Non-pigmented ciliary epithelial cell (primary cell): ENCODE measurements at regions not wholly inside any gene's neighbourhood (a gene's known extent, or its start where the extent isn't known, plus 50 kb on each side); places are given as distances from the start of the nearest gene placed in this dataset.
A peak's percentile ranks its signal among the peaks of the same experiment; 100 is the strongest.
"Not testable (repeated sequence)": the region's sequence is repeated elsewhere in the genome, so short reads cannot be mapped to it uniquely, and the experiment has no call there.

ENCODE experiments used
- DNase-seq: peaks from one replicate; pipeline ENCODE4 v3.0.0-alpha.2; 2010; ENCODE audit warnings: low read depth

DNA sequence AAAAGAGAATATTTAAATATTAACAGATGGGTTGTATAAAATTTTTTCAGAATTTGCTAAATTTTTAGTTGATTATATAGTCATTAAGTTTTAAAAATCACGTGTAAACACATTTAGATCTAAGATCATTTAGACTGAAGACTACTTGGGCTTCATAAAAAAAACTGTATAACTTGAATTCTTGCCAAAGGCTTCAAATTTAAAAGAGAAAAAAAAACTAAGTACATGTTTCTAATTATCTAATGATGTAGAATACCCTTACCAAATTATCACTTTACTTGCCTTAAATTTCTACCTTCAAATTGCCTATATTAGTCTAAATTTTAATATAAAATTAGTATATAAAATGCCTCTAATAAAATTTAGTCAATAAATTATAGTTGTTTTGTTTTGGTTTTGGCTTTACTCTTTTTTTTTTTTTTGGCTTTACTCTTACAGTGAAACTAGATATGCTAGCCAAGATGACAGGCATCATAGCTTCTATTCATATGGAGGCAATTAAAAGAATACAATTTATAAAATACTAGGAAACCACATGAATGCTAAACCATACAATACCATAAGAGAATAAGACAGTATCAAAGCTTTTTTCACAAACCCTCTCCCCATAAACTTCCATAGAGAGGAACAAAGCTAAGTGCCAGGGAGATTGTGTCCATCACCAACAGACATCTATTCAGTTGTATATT is 183.1 kb upstream of the KCNMB2 start:
- no peak for DNase-seq

- no peak for DNase-seq
Observed at GRCh38 chr3:178359728-178360127, 176.5 kb upstream of the KCNMB2 start.

- DNase-seq: not testable (repeated sequence)
Observed at GRCh38 chr3:178363048-178363447, 173.2 kb upstream of the KCNMB2 start.

DNA sequence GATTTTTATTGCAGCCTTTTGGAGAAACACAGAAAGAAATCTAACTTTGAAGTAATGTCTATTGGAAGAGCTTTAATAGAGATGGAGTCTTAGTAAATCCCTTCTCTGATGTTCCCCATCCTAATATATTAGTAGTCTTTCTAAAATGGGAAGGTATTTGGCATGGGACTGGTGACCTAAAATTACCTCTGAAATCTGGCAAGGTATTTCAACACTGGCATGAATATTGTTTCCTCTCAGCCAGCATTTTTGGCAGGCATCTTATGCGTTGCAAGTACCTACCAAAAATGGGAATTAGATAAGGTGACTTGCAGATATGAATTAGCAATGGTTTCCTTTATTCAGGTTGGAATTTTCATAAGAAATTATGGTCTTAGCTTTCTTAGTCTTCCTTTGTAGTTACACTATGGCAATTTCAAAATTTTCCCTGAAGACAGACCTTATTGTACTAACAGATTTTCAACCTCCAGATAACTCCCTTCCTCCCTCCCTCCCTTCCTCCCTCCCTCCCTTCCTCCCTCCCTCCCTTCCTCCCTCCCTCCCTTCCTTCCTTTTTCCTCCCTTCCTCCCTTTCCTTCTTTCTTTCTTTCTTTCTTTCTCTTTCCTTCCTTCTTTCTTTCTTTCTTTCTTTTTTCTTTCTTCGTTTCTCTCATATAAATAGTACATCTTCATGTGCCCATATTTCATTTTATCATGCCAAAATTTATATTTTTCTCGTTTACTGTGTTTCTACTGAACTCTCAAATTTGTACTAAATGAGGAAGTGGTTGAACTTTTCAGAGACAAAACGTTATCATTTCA is 168.2 kb upstream of the KCNMB2 start:
- no peak for DNase-seq

DNA sequence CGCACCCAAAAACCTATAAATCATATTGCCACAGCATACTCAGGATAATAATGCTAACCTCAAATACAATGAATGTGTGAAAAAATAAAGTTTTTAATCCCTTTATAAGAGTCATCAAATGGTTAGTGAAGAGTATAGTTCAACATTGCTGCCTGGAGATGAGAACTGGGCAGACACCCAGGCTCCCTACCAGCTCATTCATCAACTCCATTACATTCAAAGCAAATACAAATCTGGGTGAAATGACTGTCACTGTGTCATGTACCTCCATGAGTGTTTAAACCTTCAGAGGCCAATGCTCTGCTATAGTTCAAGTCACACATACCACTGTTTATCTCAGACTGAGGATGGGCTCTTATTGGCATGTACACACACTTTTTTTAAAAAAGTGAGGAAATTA is 167.2 kb upstream of the KCNMB2 start:
- DNase-seq: no peak

DNA sequence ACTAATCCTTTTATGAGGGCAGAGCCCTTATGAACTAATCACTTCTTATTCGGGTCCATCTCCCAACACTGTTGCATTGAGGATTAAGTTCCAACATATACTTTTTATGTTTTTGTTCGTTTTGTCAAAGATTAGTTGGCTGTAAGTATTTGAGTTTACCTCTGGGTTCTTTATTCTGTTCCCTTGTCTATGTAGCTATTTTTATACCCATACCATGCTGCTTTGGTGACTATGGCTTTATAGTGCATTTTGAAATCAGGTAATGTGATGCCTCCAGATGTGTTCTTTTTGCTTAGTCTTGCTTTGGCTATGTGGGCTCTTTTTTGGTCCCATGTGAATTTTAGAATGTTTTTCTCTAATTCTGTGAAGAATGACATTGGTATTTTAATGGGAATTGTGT is 166.4 kb upstream of the KCNMB2 start:
- DNase-seq: no peak

DNA sequence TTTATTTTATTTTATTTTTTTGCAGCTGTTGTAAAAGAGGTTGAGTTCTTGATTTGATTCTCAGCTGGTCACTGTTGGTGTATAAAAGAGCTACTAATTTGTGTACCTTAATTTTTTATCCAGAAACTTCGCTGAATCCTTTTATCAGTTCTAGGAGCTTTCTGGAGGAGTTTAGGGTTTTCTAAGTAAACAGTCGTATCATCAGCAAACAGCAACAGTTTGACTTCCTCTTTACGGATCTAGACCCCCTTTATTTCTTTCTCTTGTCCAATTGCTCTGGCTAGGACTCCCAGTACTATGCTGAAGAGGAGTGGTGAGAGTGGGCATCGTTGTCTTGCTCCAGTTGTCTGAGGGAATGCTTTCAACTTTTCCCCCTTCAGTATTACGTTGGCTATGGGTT is 165.8 kb upstream of the KCNMB2 start:
- DNase-seq: no peak

DNA sequence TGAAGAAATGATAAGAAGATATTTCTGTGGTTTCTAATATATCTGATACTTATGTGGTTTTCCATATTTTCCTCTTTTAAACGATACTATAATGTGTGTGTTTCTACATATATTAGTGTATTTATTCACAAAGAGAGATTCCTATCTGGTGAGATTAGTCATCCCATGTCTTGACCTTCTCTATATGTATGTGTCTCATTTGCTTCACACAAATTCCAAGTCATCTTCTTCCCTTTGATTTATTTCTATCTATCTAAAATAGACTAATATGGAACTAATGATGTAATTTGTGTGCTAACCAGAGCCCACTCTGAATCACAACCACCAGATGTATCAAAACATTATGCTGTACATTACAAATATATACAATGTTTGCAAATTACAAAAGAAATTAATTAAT is 154.7 kb upstream of the KCNMB2 start:
- DNase-seq: no peak

DNA sequence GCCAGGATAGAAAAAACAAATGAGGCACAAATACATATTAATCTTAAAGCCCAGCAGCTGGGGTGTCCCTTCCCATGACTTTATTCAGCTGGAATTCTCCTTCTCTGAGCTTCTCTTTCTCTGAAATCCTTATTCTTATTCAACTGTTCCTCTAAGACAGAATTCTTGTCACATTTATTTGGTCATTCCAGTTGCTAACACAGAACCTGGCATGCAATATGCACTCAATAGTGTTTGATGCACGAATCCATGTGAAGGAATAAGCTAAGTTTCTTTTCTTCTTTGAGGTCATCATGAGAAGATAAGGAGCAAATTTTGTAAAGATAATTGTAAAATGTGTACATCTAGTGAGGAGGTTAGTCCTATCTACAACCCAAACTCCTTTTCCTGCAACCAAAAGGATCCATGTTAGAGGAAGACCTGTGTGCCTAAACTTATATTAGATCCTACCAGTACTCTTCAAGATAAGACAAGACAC is 154.2 kb upstream of the KCNMB2 start:
- no peak for DNase-seq

DNA sequence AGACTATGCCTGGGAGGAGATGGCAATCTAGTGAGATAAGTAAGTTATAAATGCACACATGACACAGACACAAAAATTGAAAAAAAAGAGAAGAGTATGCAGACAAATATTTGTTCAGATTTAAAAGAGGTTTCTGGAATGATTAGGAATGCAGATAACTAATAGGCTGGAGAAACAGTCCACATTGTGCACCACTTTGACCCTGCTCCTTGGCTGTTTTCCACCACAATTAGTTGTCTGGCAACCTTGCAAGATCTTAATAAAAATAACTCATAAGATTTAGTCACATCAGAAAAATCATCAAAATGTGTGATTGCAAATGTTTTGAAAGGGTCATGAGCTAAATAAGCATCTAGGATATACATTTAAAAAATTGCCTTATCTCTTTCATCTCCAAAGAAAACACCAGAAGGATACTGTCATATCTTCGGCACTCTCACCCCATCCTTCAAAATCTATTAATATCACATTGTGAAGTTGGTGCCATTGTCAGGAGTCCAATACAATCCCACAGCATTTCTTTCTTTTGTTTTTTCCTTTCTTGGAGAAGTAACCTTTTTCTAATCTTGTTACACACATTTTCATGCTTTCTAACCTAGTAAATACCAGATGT is 153.7 kb upstream of the KCNMB2 start:
- peak; percentile 97 for DNase-seq

DNA sequence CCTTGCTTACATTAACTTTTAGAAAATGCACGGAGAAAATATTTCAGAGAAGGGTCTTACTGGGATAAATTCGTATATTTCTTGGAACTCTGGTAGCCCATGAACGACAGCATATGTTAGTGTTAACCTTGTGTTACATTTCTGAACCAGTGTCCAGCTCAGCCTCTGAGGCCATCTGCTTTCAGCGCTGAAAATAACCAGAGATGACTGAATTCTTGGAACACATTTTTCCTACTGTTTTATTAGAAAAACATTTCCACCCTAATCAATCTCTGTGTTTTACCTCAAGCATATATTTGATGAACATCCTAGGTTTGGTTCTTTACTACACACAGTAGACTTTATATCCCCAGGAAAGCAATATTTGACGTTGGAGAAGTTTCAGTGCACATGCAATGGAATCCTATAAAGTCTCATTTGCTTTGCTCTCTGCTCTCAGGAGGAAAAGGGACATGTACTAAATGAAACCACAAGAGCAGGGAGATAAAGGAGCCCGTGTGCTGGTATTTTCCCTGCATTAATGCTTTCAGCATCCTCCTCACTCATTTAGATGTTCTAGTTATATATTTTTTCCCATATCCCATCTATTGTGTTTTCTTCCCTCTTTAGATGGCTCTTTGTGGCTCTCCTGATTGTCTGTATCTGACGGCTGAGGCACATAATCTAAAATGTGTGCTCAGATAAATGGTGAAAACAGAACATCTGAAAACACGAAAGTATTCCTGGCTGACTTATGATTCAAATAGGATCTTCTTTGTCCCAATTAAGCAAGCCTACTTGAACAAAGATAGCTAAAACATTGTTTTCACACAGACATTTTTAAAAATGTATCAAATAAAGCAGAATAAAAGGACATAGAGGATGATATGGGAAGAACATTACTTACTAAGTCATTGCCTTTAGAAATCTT is 151.7 kb upstream of the KCNMB2 start:
- no peak for DNase-seq

GRCh38 chr3:178385280-178385952 is 150.8 kb upstream of the KCNMB2 start:
- DNase-seq: no peak

DNA sequence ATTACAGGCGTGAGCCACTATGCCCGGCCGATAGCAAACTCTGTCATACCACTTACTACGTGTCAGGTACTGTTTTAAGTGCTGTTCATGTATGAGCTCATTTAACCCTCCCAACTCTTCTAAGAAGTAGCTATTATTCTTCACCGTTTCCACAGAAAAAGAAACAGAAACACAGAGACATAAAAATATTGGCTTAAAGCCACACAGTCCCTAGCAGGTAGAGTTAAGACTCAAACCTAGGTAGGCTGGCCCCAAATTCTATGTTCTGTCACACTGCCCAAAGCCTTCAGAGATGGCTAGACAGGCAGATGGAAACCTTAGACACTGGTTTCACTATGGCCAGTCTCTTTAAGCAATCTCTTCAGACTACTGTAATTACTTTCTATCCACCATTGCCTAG is 149.8 kb upstream of the KCNMB2 start:
- DNase-seq: no peak

GRCh38 chr3:178386880-178387279 is 149.4 kb upstream of the KCNMB2 start:
- DNase-seq: no peak

GRCh38 chr3:178388473-178388872 is 147.8 kb upstream of the KCNMB2 start:
- no peak for DNase-seq

DNA sequence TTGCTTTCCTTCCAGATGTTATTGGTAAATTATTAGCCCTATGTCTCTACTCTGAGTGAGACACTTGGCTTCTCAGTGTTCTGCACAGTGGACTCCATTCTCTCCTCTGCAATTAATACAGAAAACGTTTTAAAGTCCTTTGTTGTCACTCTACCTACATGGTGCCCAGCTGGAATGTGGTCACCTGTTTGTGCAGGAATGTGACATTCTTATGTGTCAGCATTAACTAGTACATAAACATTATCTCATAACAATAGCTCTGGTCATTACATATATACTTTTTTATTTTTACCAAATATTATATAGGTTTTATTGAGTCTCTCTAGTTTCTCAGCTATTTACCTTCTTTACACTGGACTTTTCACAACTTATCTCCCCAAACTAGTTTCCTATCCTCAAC is 147.0 kb upstream of the KCNMB2 start:
- no peak for DNase-seq

- no peak for DNase-seq
Observed at GRCh38 chr3:178392511-178392926, 143.7 kb upstream of the KCNMB2 start.

- DNase-seq: no peak
Observed at GRCh38 chr3:178393146-178393545, 143.1 kb upstream of the KCNMB2 start.

DNA sequence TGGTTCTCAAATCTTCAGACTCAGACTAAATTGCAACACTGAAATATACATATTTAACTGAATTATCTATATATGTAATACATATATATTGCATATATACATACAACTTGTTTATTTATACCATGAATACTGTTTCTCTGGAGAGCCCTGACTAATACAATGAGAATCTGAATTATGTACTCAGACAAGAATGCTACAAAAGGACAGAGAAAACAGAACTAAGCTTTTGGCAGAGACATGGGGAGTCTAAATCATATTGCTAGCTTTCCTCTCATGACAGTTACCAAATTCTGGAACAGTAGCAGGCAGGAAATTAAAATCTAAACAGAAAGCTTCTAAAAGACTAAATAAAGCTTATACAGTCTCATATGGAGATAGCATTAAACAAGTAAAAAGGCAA is 142.4 kb upstream of the KCNMB2 start:
- DNase-seq: no peak

- no peak for DNase-seq
Observed at GRCh38 chr3:178396318-178396717, 139.9 kb upstream of the KCNMB2 start.

- DNase-seq: no peak
Observed at GRCh38 chr3:178397202-178397601, 139.0 kb upstream of the KCNMB2 start.
